KMS-11 (cell line): ENCODE measurements at regions not wholly inside any gene's neighbourhood (a gene's known extent, or its start where the extent isn't known, plus 50 kb on each side); places are given as distances from the start of the nearest gene placed in this dataset.
"Not testable (repeated sequence)": the region's sequence is repeated elsewhere in the genome, so short reads cannot be mapped to it uniquely, and the experiment has no call there.

Experiments used
- H2AFZ ChIP-seq: fragments of 200-600 bp; sonication (generic); 2 replicates; pipeline ENCODE4 v1.6.1; 2016; ENCODE audit warnings: antibody characterized with exemption, mixed run types, low read depth
- H3K27ac ChIP-seq: fragments of 200-600 bp; sonication (generic); 2 replicates; pipeline ENCODE4 v1.6.1; 2016; ENCODE audit warnings: mild to moderate bottlenecking, mixed run types
- H3K27me3 ChIP-seq: fragments of 200-600 bp; sonication (generic); 2 replicates; pipeline ENCODE4 v1.6.1; 2017; ENCODE audit warnings: mild to moderate bottlenecking, low read depth, mixed run types, moderate library complexity; ENCODE audit not compliant: insufficient read depth
- H3K36me3 ChIP-seq: fragments of 200-600 bp; sonication (generic); 2 replicates; pipeline ENCODE4 v1.6.1; 2017; ENCODE audit warnings: mild to moderate bottlenecking, mixed run types; ENCODE audit not compliant: insufficient read depth
- H3K4me1 ChIP-seq: fragments of 200-600 bp; sonication (generic); 2 replicates; pipeline ENCODE4 v1.6.1; 2016; ENCODE audit warnings: mild to moderate bottlenecking, low read depth, mixed run types; ENCODE audit not compliant: poor library complexity, severe bottlenecking
- H3K4me2 ChIP-seq: fragments of 200-600 bp; sonication (generic); 2 replicates; pipeline ENCODE4 v1.7.0; 2016; ENCODE audit warnings: mild to moderate bottlenecking, mixed run types
- H3K4me3 ChIP-seq: fragments of 200-600 bp; sonication (generic); IDR thresholded peaks from 2 replicates; pipeline ENCODE4 v1.6.1; 2017; ENCODE audit warnings: low read depth, low read length, mixed read lengths; ENCODE audit not compliant: insufficient read depth
- H3K79me2 ChIP-seq: fragments of 200-600 bp; sonication (generic); 2 replicates; pipeline ENCODE4 v1.6.1; 2016; ENCODE audit warnings: low read depth, mixed run types; ENCODE audit not compliant: insufficient read depth
- H3K9ac ChIP-seq: fragments of 200-600 bp; sonication (generic); 2 replicates; pipeline ENCODE4 v1.6.1; 2016; ENCODE audit warnings: mild to moderate bottlenecking, mixed run types
- H4K20me1 ChIP-seq: fragments of 200-600 bp; sonication (generic); 2 replicates; pipeline ENCODE4 v1.6.1; 2016; ENCODE audit warnings: mild to moderate bottlenecking, mixed run types; ENCODE audit not compliant: insufficient read depth
- CTCF ChIP-seq: fragments of 200-600 bp; sonication (generic); conservative IDR thresholded peaks from 2 replicates; pipeline ENCODE4 v1.6.1; 2017; ENCODE audit warnings: low read depth, mild to moderate bottlenecking, antibody characterized with exemption, low read length, moderate library complexity, mixed read lengths

- Histone ChIP-seq H3K27me3 (no peaks in the 10 kb centered on the region), H3K9ac (no peak overlapping the region), H3K36me3 (no peaks in the 10 kb centered on the region), H3K4me3 (no peak overlapping the region), H3K4me2 (no peak overlapping the region), H3K4me1 (no peaks in the 10 kb centered on the region), H3K27ac (no peak overlapping the region), H2AFZ (no peak overlapping the region), H3K79me2 (no peaks in the 10 kb centered on the region), H4K20me1 (no peaks in the 10 kb centered on the region)
- TF ChIP-seq CTCF: no peak
Observed at GRCh38 chr3:64796607-64797399, 109.0 kb upstream of the ADAMTS9 start.

- no peaks in the 10 kb centered on the region for H3K79me2 ChIP-seq
- H3K9ac ChIP-seq: no peak overlapping the region
- H3K4me1 ChIP-seq: no peaks in the 10 kb centered on the region
- H3K27ac ChIP-seq: no peak overlapping the region
- H3K36me3 ChIP-seq: no peaks in the 10 kb centered on the region
- H2AFZ ChIP-seq: no peak overlapping the region
- H3K27me3 ChIP-seq: no peaks in the 10 kb centered on the region
- H3K4me3 ChIP-seq: no peak overlapping the region
- no peak for TF ChIP-seq CTCF
- no peaks in the 10 kb centered on the region for H4K20me1 ChIP-seq
- H3K4me2 ChIP-seq: no peak overlapping the region
Observed at GRCh38 chr3:64792445-64792844, 104.6 kb upstream of the ADAMTS9 start.

GRCh38 chr3:64789111-64789510 lies 101.3 kb upstream of the ADAMTS9 start:
- Histone ChIP-seq H3K4me1 (no peaks in the 10 kb centered on the region), H3K4me3 (no peak overlapping the region), H3K27ac (no peak overlapping the region), H2AFZ (no peak overlapping the region), H3K4me2 (no peak overlapping the region), H3K79me2 (no peaks in the 10 kb centered on the region), H3K27me3 (no peaks in the 10 kb centered on the region), H3K36me3 (no peaks in the 10 kb centered on the region), H3K9ac (no peak overlapping the region), H4K20me1 (no peaks in the 10 kb centered on the region)
- TF ChIP-seq CTCF: no peak

- Histone ChIP-seq H3K4me3 (no peak overlapping the region), H2AFZ (no peak overlapping the region), H3K9ac (no peak overlapping the region)
Observed at GRCh38 chr3:64783200-64783599, 95.4 kb upstream of the ADAMTS9 start.

GRCh38 chr3:64780923-64781322 lies 93.1 kb upstream of the ADAMTS9 start:
- not testable (repeated sequence) for H3K79me2 ChIP-seq, H3K4me1 ChIP-seq, H3K9ac ChIP-seq, H3K27ac ChIP-seq, H3K4me2 ChIP-seq, H3K36me3 ChIP-seq, H4K20me1 ChIP-seq, H2AFZ ChIP-seq, H3K4me3 ChIP-seq, H3K27me3 ChIP-seq

More at GRCh38 chr3:64783200-64783599, 95.4 kb upstream of the ADAMTS9 start:
- Histone ChIP-seq H3K4me1 (no peaks in the 10 kb centered on the region), H4K20me1 (no peaks in the 10 kb centered on the region), H3K36me3 (no peaks in the 10 kb centered on the region), H3K79me2 (no peaks in the 10 kb centered on the region), H3K4me2 (no peak overlapping the region), H3K27ac (no peak overlapping the region), H3K27me3 (no peaks in the 10 kb centered on the region)
- no peak for TF ChIP-seq CTCF
